ENCODE measurements at regions not wholly inside any gene's neighbourhood (a gene's known extent, or its start where the extent isn't known, plus 50 kb on each side); places are given as distances from the start of the nearest gene placed in this dataset.
"Not testable (repeated sequence)": the region's sequence is repeated elsewhere in the genome, so short reads cannot be mapped to it uniquely, and the experiment has no call there.

DNA sequence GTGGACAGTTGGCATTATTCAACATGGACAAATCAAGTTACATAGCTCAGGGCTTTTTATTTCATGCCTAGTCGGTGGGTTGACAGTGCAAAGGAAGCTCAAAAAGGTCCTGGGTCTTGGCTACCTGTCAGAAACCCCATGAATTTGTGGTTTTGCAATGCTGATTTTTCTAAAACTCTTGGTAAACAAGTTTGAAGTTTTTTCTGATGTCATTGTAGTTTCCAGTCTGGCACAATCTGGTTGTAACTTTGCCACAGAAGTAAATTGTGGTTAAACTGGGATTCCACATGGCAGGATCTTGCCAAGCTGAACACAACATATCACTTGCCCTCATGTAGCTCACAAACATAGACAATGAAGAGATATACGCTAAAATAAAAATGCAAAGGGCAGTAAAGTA lies 100.8 kb downstream of the EHF start:
- intact Hi-C loops (cut with DNase I): no loop called here
- no peaks in the 10 kb centered on the region for H3K36me3 ChIP-seq
- 58 to 71% (median 64%) methylated on average over 2 of the region's 2 CpGs for whole genome bisulfite sequencing, 4 donors
- no peak for TF ChIP-seq CTCF (IDR thresholded peaks at IDR 0.05)
- TF ChIP-seq POLR2A (IDR thresholded peaks at IDR 0.05): no peak
- peaks cover 0 to 4% (median 0%) of the 10 kb centered on the region in 12 donors for H3K9me3 ChIP-seq
- DNase-seq: no peak
- H3K27ac ChIP-seq: no peak overlapping the region
- no peaks in the 10 kb centered on the region for H3K27me3 ChIP-seq
- ATAC-seq: no peak
- H3K4me1 ChIP-seq: no peaks in the 10 kb centered on the region
- H3K4me3 ChIP-seq: no peak overlapping the region

- H3K27ac ChIP-seq: no peak overlapping the region
- DNase-seq (no peak), ATAC-seq (no peak)
- H3K9me3 ChIP-seq: peaks cover 0 to 1% (median 0%) of the 10 kb centered on the region in 12 donors
- H3K4me3 ChIP-seq: no peak overlapping the region
- peaks cover 0 to 3% (median 0%) of the 10 kb centered on the region in 9 donors for H3K27me3 ChIP-seq
- no peaks in the 10 kb centered on the region for H3K4me1 ChIP-seq
- H3K36me3 ChIP-seq: no peaks in the 10 kb centered on the region
- TF ChIP-seq CTCF (IDR thresholded peaks at IDR 0.05) (no peak), POLR2A (IDR thresholded peaks at IDR 0.05) (no peak)
- 5 to 15% (median 11%) methylated on average over 1 of the region's 1 CpG for WGBS, 4 donors
- intact Hi-C loops (cut with DNase I): loop anchor here in 1 of 10 donors (10.0 kb wide), 1 partner anchor 55 kb away; no protein-coding TSS in a partner anchor
These were observed 98.5 kb downstream of the EHF start for GRCh38 chr11:34719303-34719848.

GRCh38 chr11:34713631-34714030 lies 92.7 kb downstream of the EHF start:
- not testable (repeated sequence) for H3K27me3 ChIP-seq, ATAC-seq, H3K27ac ChIP-seq, DNase-seq, H3K36me3 ChIP-seq, H3K4me1 ChIP-seq, H3K4me3 ChIP-seq
- peaks cover 0 to 42% (median 14%) of the 10 kb centered on the region in 12 donors for H3K9me3 ChIP-seq
- intact Hi-C loops (cut with DNase I): loop anchor here in 1 of 10 donors (10.0 kb wide), 1 partner anchor 61 kb away; no protein-coding TSS in a partner anchor

All from heart left ventricle (tissue), 16 donors.